ENCODE measurements at regions not wholly inside any gene's neighbourhood (a gene's known extent, or its start where the extent isn't known, plus 50 kb on each side); places are given as distances from the start of the nearest gene placed in this dataset.

- H3K4me1 ChIP-seq (ENCODE audit: control insufficient read depth, insufficient read depth, low read length), result no peaks in the 10 kb centered on the region
- no peak for ATAC-seq
- in situ Hi-C loops (cut with HindIII; ENCODE audit: low pct_unique_long_range_greater_than_20kb, low sequenced_read_pairs), result no loop called here
- ChIA-PET POLR2A (no interaction called here), CTCF (no interaction called here)
- intact Hi-C loops (cut with micrococcal nuclease; ENCODE audit: unreplicated experiment), result no loop called here
- no peaks in the 10 kb centered on the region for H3K36me3 ChIP-seq (ENCODE audit: control insufficient read depth, insufficient read depth, low read length)
- H3K27ac ChIP-seq (ENCODE audit: low read length), result no peak overlapping the region
- TF ChIP-seq REST (IDR thresholded peaks at IDR 0.05; ENCODE audit: insufficient read depth in 1 of 2, low read depth in 2 of 2, low read length in 1 of 2), result no peak
- no peak for TF ChIP-seq SIN3A (IDR thresholded peaks at IDR 0.05; ENCODE audit: borderline replicate concordance, insufficient read depth, low read depth, low read length)
- TF ChIP-seq TCF7L2 (IDR thresholded peaks at IDR 0.05; ENCODE audit: low read depth, low read length), result no peak
- TF ChIP-seq CTCF (IDR thresholded peaks at IDR 0.05), result no peak
- no peak for TF ChIP-seq POLR2AphosphoS5 (IDR thresholded peaks at IDR 0.05; ENCODE audit: low read depth, low read length)
- no peak for DNase-seq (ENCODE audit: low read depth, low spot score)
- H3K27me3 ChIP-seq (ENCODE audit: control insufficient read depth, insufficient read depth, low read length), result no peaks in the 10 kb centered on the region
- no peak overlapping the region for H3K4me3 ChIP-seq (ENCODE audit: low read depth in 2 of 2, low read length in 2 of 2)
- no peaks in the 10 kb centered on the region for H3K9me3 ChIP-seq (ENCODE audit: control insufficient read depth, insufficient read depth, low read depth, low read length)
- BruUV-seq (replicated peaks), result no TSS peak
These were observed 425.9 kb upstream of the MPDZ start for GRCh38 chr9:13705373-13705772.

GRCh38 chr9:13690595-13690994, 411.1 kb upstream of the MPDZ start:
- intact Hi-C loops (cut with micrococcal nuclease; ENCODE audit: unreplicated experiment) (no loop called here), in situ Hi-C loops (cut with HindIII; ENCODE audit: low pct_unique_long_range_greater_than_20kb, low sequenced_read_pairs) (no loop called here)
- Histone ChIP-seq H3K4me1 (ENCODE audit: control insufficient read depth, insufficient read depth, low read length) (no peaks in the 10 kb centered on the region), H3K9me3 (ENCODE audit: control insufficient read depth, insufficient read depth, low read depth, low read length) (no peaks in the 10 kb centered on the region), H3K27me3 (ENCODE audit: control insufficient read depth, insufficient read depth, low read length) (no peaks in the 10 kb centered on the region), H3K27ac (ENCODE audit: low read length) (no peak overlapping the region), H3K4me3 (ENCODE audit: low read depth in 2 of 2, low read length in 2 of 2) (no peak overlapping the region), H3K36me3 (ENCODE audit: control insufficient read depth, insufficient read depth, low read length) (no peaks in the 10 kb centered on the region)
- CTCF ChIA-PET, result no interaction called here
- TF ChIP-seq CTCF (IDR thresholded peaks at IDR 0.05) (no peak), POLR2AphosphoS5 (IDR thresholded peaks at IDR 0.05; ENCODE audit: low read depth, low read length) (no peak), TCF7L2 (IDR thresholded peaks at IDR 0.05; ENCODE audit: low read depth, low read length) (no peak), SIN3A (IDR thresholded peaks at IDR 0.05; ENCODE audit: borderline replicate concordance, insufficient read depth, low read depth, low read length) (no peak), REST (IDR thresholded peaks at IDR 0.05; ENCODE audit: insufficient read depth in 1 of 2, low read depth in 2 of 2, low read length in 1 of 2) (no peak)
- ATAC-seq, result no peak
- POLR2A ChIA-PET, result no interaction called here
- DNase-seq (ENCODE audit: low read depth, low spot score), result no peak
- BruUV-seq (replicated peaks), result no TSS peak
